GM21717 (cell line): ENCODE measurements at regions not wholly inside any gene's neighbourhood (a gene's known extent, or its start where the extent isn't known, plus 50 kb on each side); places are given as distances from the start of the nearest gene placed in this dataset.

Experiments
- ATAC-seq: cut with Tn5 transposase; IDR thresholded peaks from one replicate; pipeline ENCODE4 v1.9.1; 2021; ENCODE audit warnings: mild to moderate bottlenecking, moderate library complexity; ENCODE audit not compliant: unreplicated experiment

- no peak for ATAC-seq
Measured at GRCh38 chr20:63128956-63129355, 87.0 kb downstream of the YTHDF1 start.

- ATAC-seq, result no peak
Measured at GRCh38 chr20:63128367-63128766, 87.6 kb downstream of the YTHDF1 start.

- no peak for ATAC-seq
Measured at GRCh38 chr20:63127700-63128364, 88.1 kb downstream of the YTHDF1 start.

GRCh38 chr20:63126876-63127699, 88.8 kb downstream of the YTHDF1 start:
- ATAC-seq, result no peak

- ATAC-seq, result no peak
Measured at GRCh38 chr20:63125838-63126601, 89.9 kb downstream of the YTHDF1 start.

GRCh38 chr20:63125581-63125837, 90.4 kb downstream of the YTHDF1 start:
- ATAC-seq, result no peak

GRCh38 chr20:63124782-63125580, 91.0 kb downstream of the YTHDF1 start:
- no peak for ATAC-seq

- no peak for ATAC-seq
Measured at GRCh38 chr20:63124092-63124781, 91.7 kb downstream of the YTHDF1 start.

- ATAC-seq, result no peak
Measured at GRCh38 chr20:63123331-63123741, 92.6 kb downstream of the YTHDF1 start.

GRCh38 chr20:63122626-63123025, 93.3 kb downstream of the YTHDF1 start:
- ATAC-seq, result no peak

- ATAC-seq, result no peak
Measured at GRCh38 chr20:63121749-63122405, 94.1 kb downstream of the YTHDF1 start.

GRCh38 chr20:63121246-63121645, 94.7 kb downstream of the YTHDF1 start:
- ATAC-seq, result no peak

- no peak for ATAC-seq
Measured at GRCh38 chr20:63120808-63121090, 95.2 kb downstream of the YTHDF1 start.

GRCh38 chr20:63119963-63120807, 95.7 kb downstream of the YTHDF1 start:
- no peak for ATAC-seq

- no peak for ATAC-seq
Measured at GRCh38 chr20:63119121-63119962, 96.6 kb downstream of the YTHDF1 start.

- ATAC-seq, result no peak
Measured at GRCh38 chr20:63118303-63119120, 97.4 kb downstream of the YTHDF1 start.

GRCh38 chr20:63117661-63118302, 98.1 kb downstream of the YTHDF1 start:
- ATAC-seq, result no peak
